IMR-90 (cell line): ENCODE measurements at regions not wholly inside any gene's neighbourhood (a gene's known extent, or its start where the extent isn't known, plus 50 kb on each side); places are given as distances from the start of the nearest gene placed in this dataset.

Experiments
- ATAC-seq: fragments of 200-7000 bp; cut with Tn5 transposase; 2 replicates; pipeline ENCODE4 v1.9.1; 2020; ENCODE audit warnings: low read depth, mild to moderate bottlenecking, moderate library complexity
- BruUV-seq: library from RNA; stranded (reverse); fragments of 400-500 nt; replicated peaks from 2 replicates; lab custom pipeline; 2021; lab: Mats Ljungman, UMichigan
- CTCF ChIA-PET: fragments of 300-600 bp; formaldehyde crosslinking; extraction: SDS; loops from one replicate; lab custom pipeline; 2021; ENCODE audit warnings: antibody characterized with exemption; lab: Yijun Ruan, JAX
- POLR2A ChIA-PET: fragments of 300-600 bp; sonication (Branson Sonifier 250); formaldehyde crosslinking; loops from one replicate; lab custom pipeline; 2022; ENCODE audit warnings: antibody characterized with exemption; ENCODE audit not compliant: unreplicated experiment; lab: Charles Lee
- DNase-seq: peaks from one replicate; pipeline ENCODE4 v3.0.0; 2013
- H2AFZ ChIP-seq: replicated peaks from 2 replicates; pipeline ENCODE3; 2013; ENCODE audit warnings: low read length, mild to moderate bottlenecking; ENCODE audit not compliant: poor library complexity
- H2AK5ac ChIP-seq: 2 replicates; pipeline ENCODE4 v1.6.1; 2013; ENCODE audit warnings: low read depth, low read length, inconsistent platforms
- H2AK9ac ChIP-seq: replicated peaks from 2 replicates; pipeline ENCODE3; 2013; ENCODE audit warnings: mild to moderate bottlenecking, low read depth, low read length, moderate library complexity; ENCODE audit not compliant: poor library complexity
- H2BK120ac ChIP-seq: 2 replicates; pipeline ENCODE4 v1.6.1; 2013; ENCODE audit warnings: low read depth, low read length, inconsistent platforms
- H2BK15ac ChIP-seq: 3 replicates; pipeline ENCODE4 v1.6.1; 2013; ENCODE audit warnings: low read depth, low read length, inconsistent platforms
- H2BK20ac ChIP-seq: 2 replicates; pipeline ENCODE4 v1.6.1; 2013; ENCODE audit warnings: low read depth, mild to moderate bottlenecking, inconsistent platforms, low read length, moderate library complexity
- H2BK5ac ChIP-seq: 2 replicates; pipeline ENCODE4 v1.6.1; 2013; ENCODE audit warnings: mild to moderate bottlenecking, low read depth, low read length, inconsistent platforms; ENCODE audit not compliant: poor library complexity, severe bottlenecking
- H3K14ac ChIP-seq: replicated peaks from 2 replicates; pipeline ENCODE4 v1.6.1; 2013; ENCODE audit warnings: low read depth, low read length, inconsistent platforms
- H3K18ac ChIP-seq: 2 replicates; pipeline ENCODE4 v1.6.1; 2013; ENCODE audit warnings: low read depth, low read length, control low read depth
- H3K23ac ChIP-seq: 2 replicates; pipeline ENCODE4 v1.6.1; 2013; ENCODE audit warnings: low read depth, low read length, inconsistent platforms
- H3K27ac ChIP-seq: 2 replicates; pipeline ENCODE4 v1.5.1; 2013; ENCODE audit warnings: mild to moderate bottlenecking, control low read depth, low read length; ENCODE audit not compliant: insufficient read depth
- H3K27me3 ChIP-seq: 2 replicates; pipeline ENCODE4 v1.6.1; 2013; ENCODE audit warnings: low read length; ENCODE audit not compliant: control insufficient read depth, insufficient read depth
- H3K36me3 ChIP-seq: 2 replicates; pipeline ENCODE4 v1.6.1; 2013; ENCODE audit warnings: low read length, mixed read lengths; ENCODE audit not compliant: control insufficient read depth, insufficient read depth
- H3K4ac ChIP-seq: 2 replicates; pipeline ENCODE4 v1.6.1; 2013; ENCODE audit warnings: low read depth, low read length, inconsistent platforms
- H3K4me1 ChIP-seq: 2 replicates; pipeline ENCODE4 v1.6.1; 2013; ENCODE audit warnings: low read length, mixed read lengths; ENCODE audit not compliant: control insufficient read depth, insufficient read depth
- H3K4me2 ChIP-seq: 2 replicates; pipeline ENCODE4 v1.6.1; 2013; ENCODE audit warnings: low read depth, mild to moderate bottlenecking, control low read depth, low read length, moderate library complexity
- H3K4me3 ChIP-seq: 2 replicates; pipeline ENCODE4 v1.5.1; 2013; ENCODE audit warnings: low read depth, mild to moderate bottlenecking, control low read depth, low read length, moderate library complexity; ENCODE audit not compliant: insufficient read depth
- H3K56ac ChIP-seq: 2 replicates; pipeline ENCODE4 v1.6.1; 2013; ENCODE audit warnings: low read length, inconsistent platforms; ENCODE audit not compliant: insufficient read depth; ENCODE audit errors: extremely low read depth
- H3K79me1 ChIP-seq, 2 experiments: 2 replicates each; pipeline ENCODE4 v1.6.1; 2013; ENCODE audit warnings: low read length in 2 of 2, inconsistent platforms in 1 of 2, low read depth in 1 of 2
- H3K9ac ChIP-seq: 2 replicates; pipeline ENCODE4 v1.6.1; 2013; ENCODE audit warnings: low read depth, low read length, control low read depth
- H3K9me1 ChIP-seq: 2 replicates; pipeline ENCODE4 v1.6.1; 2013; ENCODE audit warnings: low read length, inconsistent platforms; ENCODE audit not compliant: insufficient read depth
- H3K9me3 ChIP-seq: 2 replicates; pipeline ENCODE4 v1.6.1; 2013; ENCODE audit warnings: low read length; ENCODE audit not compliant: control insufficient read depth, insufficient read depth
- H4K20me1 ChIP-seq: 2 replicates; pipeline ENCODE4 v1.6.1; 2013; ENCODE audit warnings: low read length, inconsistent platforms; ENCODE audit not compliant: insufficient read depth
- H4K5ac ChIP-seq: 2 replicates; pipeline ENCODE4 v1.6.1; 2013; ENCODE audit warnings: mild to moderate bottlenecking, low read depth, low read length, control low read depth
- H4K8ac ChIP-seq, 2 experiments: 2 replicates each; pipeline ENCODE4 v1.6.1; 2013; ENCODE audit warnings: low read depth in 2 of 2, low read length in 2 of 2, control low read depth in 1 of 2, inconsistent platforms in 1 of 2
- H4K91ac ChIP-seq: 2 replicates; pipeline ENCODE4 v1.6.1; 2013; ENCODE audit warnings: low read depth, low read length, inconsistent platforms; ENCODE audit not compliant: insufficient read depth
- MAZ ChIP-seq: IDR thresholded peaks from 2 replicates; pipeline ENCODE4 v1.6.1; 2012; ENCODE audit warnings: low read depth, mild to moderate bottlenecking, low read length, improper control_type of control experiment, moderate library complexity, borderline replicate concordance
- NFE2L2 ChIP-seq: fragments of 150-350 bp; IDR thresholded peaks from 2 replicates; pipeline ENCODE4 v1.6.1; 2016; ENCODE audit warnings: low read depth, mild to moderate bottlenecking, low read length
- RCOR1 ChIP-seq: IDR thresholded peaks from 2 replicates; pipeline ENCODE4 v1.6.1; 2012; ENCODE audit warnings: mild to moderate bottlenecking, low read length, improper control_type of control experiment; ENCODE audit not compliant: insufficient replicate concordance
- WGBS, 2 experiments: methylation state at CpG; one replicate each; pipeline versions ENCODE4 v1.1.5 to v1.1.7; 2013; ENCODE audit warnings: missing lambda C conversion rate in 2 of 2; ENCODE audit not compliant: insufficient read length in 1 of 2; ENCODE audit errors: extremely low coverage in 2 of 2; 5-methylcytosine and 5-hydroxymethylcytosine counted together
- dilution Hi-C: fragments of 300-500 bp; cut with HindIII; formaldehyde crosslinking; loops from one replicate; pipeline ENCODE4 v1.14.3; 2018; ENCODE audit warnings: low sequenced_read_pairs; ENCODE audit not compliant: unreplicated experiment
- in situ Hi-C: fragments of 300-500 bp; cut with MboI; formaldehyde crosslinking; loops from 3 replicates; pipeline ENCODE4 v1.14.3; 2019; ENCODE audit warnings: low sequenced_read_pairs, inconsistent platforms, mixed read lengths
- intact Hi-C: fragments of 100-400 bp; cut with micrococcal nuclease; formaldehyde crosslinking; loops from 2 replicates; pipeline ENCODE4 v1.10.0; 2022

DNA sequence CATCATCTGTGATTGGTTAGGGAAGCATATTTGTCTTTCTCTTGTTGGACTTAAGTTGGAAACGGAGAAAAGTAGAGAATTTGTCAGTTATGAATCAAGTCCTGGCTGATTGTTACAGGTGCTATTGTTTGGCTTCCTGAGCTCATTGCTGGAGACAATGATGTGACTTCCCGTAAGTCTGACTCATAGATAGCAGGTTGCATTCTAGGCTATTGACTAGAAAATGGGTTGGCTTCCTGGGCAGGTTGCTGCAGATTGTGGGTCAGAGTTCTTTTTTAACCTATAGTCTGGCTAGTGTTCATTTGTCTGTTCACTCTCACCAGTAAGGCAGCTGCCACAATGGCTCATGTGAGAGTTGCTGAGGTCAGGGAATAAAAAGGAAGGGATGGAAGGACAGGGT is 101.5 kb downstream of the CCNA1 start:
- no TSS peak for BruUV-seq
- no peak overlapping the region for H4K91ac ChIP-seq
- H4K8ac ChIP-seq, result no peak overlapping the region
- dilution Hi-C loops (no loop called here), intact Hi-C loops (no loop called here), in situ Hi-C loops (no loop called here)
- no peaks in the 10 kb centered on the region for H3K9me1 ChIP-seq
- no peak overlapping the region for H3K27ac ChIP-seq
- H3K36me3 ChIP-seq, result no peaks in the 10 kb centered on the region
- H3K4me2 ChIP-seq, result no peak overlapping the region
- ATAC-seq, result no peak
- H2AK5ac ChIP-seq, result no peak overlapping the region
- TF ChIP-seq NFE2L2 (no peak), RCOR1 (no peak), MAZ (no peak)
- H3K56ac ChIP-seq, result no peak overlapping the region
- H2BK15ac ChIP-seq, result no peak overlapping the region
- no peak overlapping the region for H3K9ac ChIP-seq
- H3K9me3 ChIP-seq, result no peaks in the 10 kb centered on the region
- no peaks in the 10 kb centered on the region for H4K20me1 ChIP-seq
- H3K4me3 ChIP-seq, result no peak overlapping the region
- no peak overlapping the region for H3K18ac ChIP-seq
- no peak overlapping the region for H2BK20ac ChIP-seq
- no CpG with 5 or more reads among the region's 2 CpGs for WGBS, 2 experiments
- no peak for DNase-seq
- H2BK120ac ChIP-seq, result no peak overlapping the region
- no peak overlapping the region for H4K5ac ChIP-seq
- no peak overlapping the region for H3K23ac ChIP-seq
- no peaks in the 10 kb centered on the region for H3K27me3 ChIP-seq
- H3K4ac ChIP-seq, result no peak overlapping the region
- H2AK9ac ChIP-seq, result no peak overlapping the region
- ChIA-PET POLR2A (no interaction called here), CTCF (no interaction called here)
- H3K79me1 ChIP-seq, result no peaks in the 10 kb centered on the region
- H3K4me1 ChIP-seq, result no peaks in the 10 kb centered on the region
- no peak overlapping the region for H3K14ac ChIP-seq
- H2BK5ac ChIP-seq, result no peak overlapping the region
- no peak overlapping the region for H2AFZ ChIP-seq
